Stimulated activated naive CD8-positive, alpha-beta T cell treated with anti-CD3 and anti-CD28 coated beads, Interleukin-15, Interleukin-2, amounts not matched to agents 100 ng/mL and 50 ng/mL, for 24 hours (primary cell): ENCODE measurements at regions not wholly inside any gene's neighbourhood (a gene's known extent, or its start where the extent isn't known, plus 50 kb on each side); places are given as distances from the start of the nearest gene placed in this dataset.
A peak's percentile ranks its signal among the peaks of the same experiment; 100 is the strongest.

Source experiments
- H3K27ac Mint-ChIP-seq: one replicate; pipeline ENCODE4 v1.8.0; 2021; ENCODE audit warnings: mild to moderate bottlenecking, mixed read lengths
- H3K27me3 Mint-ChIP-seq: one replicate; pipeline ENCODE4 v1.8.0; 2021; ENCODE audit warnings: mixed read lengths
- H3K36me3 Mint-ChIP-seq: one replicate; pipeline ENCODE4 v1.8.0; 2021; ENCODE audit warnings: low read depth, mixed read lengths
- H3K4me1 Mint-ChIP-seq: one replicate; pipeline ENCODE4 v1.8.0; 2021; ENCODE audit warnings: low read depth, mixed read lengths
- H3K4me3 Mint-ChIP-seq: one replicate; pipeline ENCODE4 v1.8.0; 2021; ENCODE audit warnings: mild to moderate bottlenecking, mixed read lengths
- H3K9me3 Mint-ChIP-seq: one replicate; pipeline ENCODE4 v1.8.0; 2021; ENCODE audit warnings: mixed read lengths

GRCh38 chr1:5430911-5431697 lies 561.1 kb downstream of the NPHP4 start:
- H3K9me3 Mint-ChIP-seq, result no peaks in the 10 kb centered on the region
- no peak overlapping the region for H3K4me3 Mint-ChIP-seq
- no peaks in the 10 kb centered on the region for H3K4me1 Mint-ChIP-seq

GRCh38 chr1:5430136-5430535 lies 562.1 kb downstream of the NPHP4 start:
- Mint-ChIP-seq H3K9me3 (no peaks in the 10 kb centered on the region), H3K27ac (no peak overlapping the region), H3K27me3 (peaks cover 1% of the 10 kb centered on the region), H3K36me3 (no peaks in the 10 kb centered on the region), H3K4me3 (no peak overlapping the region), H3K4me1 (no peaks in the 10 kb centered on the region)

More at GRCh38 chr1:5430911-5431697, 561.1 kb downstream of the NPHP4 start:
- H3K36me3 Mint-ChIP-seq, result no peaks in the 10 kb centered on the region
- no peak overlapping the region for H3K27ac Mint-ChIP-seq
- no peaks in the 10 kb centered on the region for H3K27me3 Mint-ChIP-seq

- Mint-ChIP-seq H3K27ac (no peak overlapping the region), H3K36me3 (no peaks in the 10 kb centered on the region), H3K9me3 (no peaks in the 10 kb centered on the region), H3K4me3 (no peak overlapping the region), H3K4me1 (peaks cover 2% of the 10 kb centered on the region), H3K27me3 (peaks cover 13% of the 10 kb centered on the region)
Observed at GRCh38 chr1:5428351-5428750, 563.9 kb downstream of the NPHP4 start.

GRCh38 chr1:5427026-5427613 lies 565.1 kb downstream of the NPHP4 start:
- H3K27me3 Mint-ChIP-seq, result peaks cover 13% of the 10 kb centered on the region
- no peaks in the 10 kb centered on the region for H3K36me3 Mint-ChIP-seq
- H3K4me1 Mint-ChIP-seq, result peaks cover 14% of the 10 kb centered on the region
- H3K4me3 Mint-ChIP-seq, result no peak overlapping the region
- H3K27ac Mint-ChIP-seq, result no peak overlapping the region
- no peaks in the 10 kb centered on the region for H3K9me3 Mint-ChIP-seq

GRCh38 chr1:5424802-5425703 lies 567.2 kb downstream of the NPHP4 start:
- Mint-ChIP-seq H3K27ac (no peak overlapping the region), H3K36me3 (no peaks in the 10 kb centered on the region), H3K9me3 (no peaks in the 10 kb centered on the region), H3K4me3 (no peak overlapping the region), H3K4me1 (peaks cover 17% of the 10 kb centered on the region), H3K27me3 (peaks cover 13% of the 10 kb centered on the region)

GRCh38 chr1:5423109-5423508 lies 569.1 kb downstream of the NPHP4 start:
- no peak overlapping the region for H3K4me3 Mint-ChIP-seq

GRCh38 chr1:5419501-5419900 lies 572.7 kb downstream of the NPHP4 start:
- Mint-ChIP-seq H3K4me1 (peaks cover 17% of the 10 kb centered on the region), H3K27ac (no peak overlapping the region), H3K4me3 (no peak overlapping the region), H3K36me3 (no peaks in the 10 kb centered on the region), H3K9me3 (no peaks in the 10 kb centered on the region), H3K27me3 (peaks cover 5% of the 10 kb centered on the region)

More at GRCh38 chr1:5423109-5423508, 569.1 kb downstream of the NPHP4 start:
- Mint-ChIP-seq H3K9me3 (no peaks in the 10 kb centered on the region), H3K36me3 (no peaks in the 10 kb centered on the region), H3K4me1 (peaks cover 17% of the 10 kb centered on the region), H3K27me3 (peaks cover 13% of the 10 kb centered on the region), H3K27ac (peak overlapping the region; percentile 19)

GRCh38 chr1:5416518-5416917 lies 575.7 kb downstream of the NPHP4 start:
- H3K4me1 Mint-ChIP-seq, result no peaks in the 10 kb centered on the region
- no peak overlapping the region for H3K4me3 Mint-ChIP-seq
- H3K36me3 Mint-ChIP-seq, result no peaks in the 10 kb centered on the region
- H3K9me3 Mint-ChIP-seq, result no peaks in the 10 kb centered on the region
- H3K27me3 Mint-ChIP-seq, result no peaks in the 10 kb centered on the region
- H3K27ac Mint-ChIP-seq, result no peak overlapping the region

GRCh38 chr1:5415606-5416005 lies 576.6 kb downstream of the NPHP4 start:
- no peaks in the 10 kb centered on the region for H3K27me3 Mint-ChIP-seq
- no peak overlapping the region for H3K27ac Mint-ChIP-seq
- H3K36me3 Mint-ChIP-seq, result no peaks in the 10 kb centered on the region
- H3K9me3 Mint-ChIP-seq, result no peaks in the 10 kb centered on the region
- no peak overlapping the region for H3K4me3 Mint-ChIP-seq
- no peaks in the 10 kb centered on the region for H3K4me1 Mint-ChIP-seq

GRCh38 chr1:5410652-5411051 lies 581.6 kb downstream of the NPHP4 start:
- Mint-ChIP-seq H3K4me1 (no peaks in the 10 kb centered on the region), H3K27me3 (no peaks in the 10 kb centered on the region), H3K27ac (no peak overlapping the region), H3K9me3 (no peaks in the 10 kb centered on the region), H3K36me3 (no peaks in the 10 kb centered on the region), H3K4me3 (no peak overlapping the region)

GRCh38 chr1:5408401-5408800 lies 583.8 kb downstream of the NPHP4 start:
- Mint-ChIP-seq H3K9me3 (no peaks in the 10 kb centered on the region), H3K27me3 (no peaks in the 10 kb centered on the region), H3K36me3 (no peaks in the 10 kb centered on the region), H3K4me3 (no peak overlapping the region), H3K27ac (no peak overlapping the region), H3K4me1 (no peaks in the 10 kb centered on the region)

GRCh38 chr1:5405263-5405662 lies 587.0 kb downstream of the NPHP4 start:
- Mint-ChIP-seq H3K9me3 (no peaks in the 10 kb centered on the region), H3K4me1 (no peaks in the 10 kb centered on the region), H3K27ac (no peak overlapping the region), H3K4me3 (no peak overlapping the region), H3K36me3 (no peaks in the 10 kb centered on the region), H3K27me3 (no peaks in the 10 kb centered on the region)

GRCh38 chr1:5404412-5405203 lies 587.6 kb downstream of the NPHP4 start:
- H3K27ac Mint-ChIP-seq, result no peak overlapping the region
- H3K9me3 Mint-ChIP-seq, result no peaks in the 10 kb centered on the region
- no peaks in the 10 kb centered on the region for H3K4me1 Mint-ChIP-seq
- no peak overlapping the region for H3K4me3 Mint-ChIP-seq
- H3K27me3 Mint-ChIP-seq, result no peaks in the 10 kb centered on the region
- no peaks in the 10 kb centered on the region for H3K36me3 Mint-ChIP-seq

- Mint-ChIP-seq H3K4me3 (no peak overlapping the region), H3K4me1 (no peaks in the 10 kb centered on the region), H3K9me3 (peaks cover 3% of the 10 kb centered on the region), H3K27ac (no peak overlapping the region), H3K36me3 (no peaks in the 10 kb centered on the region), H3K27me3 (no peaks in the 10 kb centered on the region)
Observed at GRCh38 chr1:5403935-5404334, 588.3 kb downstream of the NPHP4 start.
